B cell (primary cell): ENCODE measurements at regions not wholly inside any gene's neighbourhood (a gene's known extent, or its start where the extent isn't known, plus 50 kb on each side); places are given as distances from the start of the nearest gene placed in this dataset.

ENCODE experiments used
- ATAC-seq: fragments of 200-7000 bp; cut with Tn5 transposase; one replicate; pipeline ENCODE4 v1.10.0; 2021; ENCODE audit warnings: low read depth, mild to moderate bottlenecking, moderate number of reproducible peaks, moderate library complexity
- CTCF ChIA-PET: fragments of 350-600 bp; sonication (Branson Sonifier 250); formaldehyde crosslinking; loops from one replicate; lab custom pipeline; 2021; ENCODE audit warnings: antibody characterized with exemption, inconsistent platforms; lab: Charles Lee
- POLR2A ChIA-PET: fragments of 350-600 bp; sonication (Branson Sonifier 250); formaldehyde crosslinking; loops from one replicate; lab custom pipeline; 2021; ENCODE audit warnings: antibody characterized with exemption; lab: Charles Lee
- DNase-seq: peaks from one replicate; pipeline ENCODE4 v3.0.0; 2013
- H2AFZ ChIP-seq: 2 replicates; pipeline ENCODE4 v1.6.1; 2012; ENCODE audit warnings: mild to moderate bottlenecking, low read depth, low read length; ENCODE audit not compliant: insufficient read depth, poor library complexity, severe bottlenecking
- H3K27ac ChIP-seq, 2 donors: 1 replicate in 1 of 2; 2 replicates in 1 of 2; pipeline ENCODE4 v1.5.1; 2012 to 2013; ENCODE audit warnings: low read length in 2 of 2, mild to moderate bottlenecking in 2 of 2, moderate library complexity in 1 of 2
- H3K27me3 ChIP-seq, 4 experiments: fragments of 200-600 bp in 1 of 4; sonication (generic) in 1 of 4; replicated peaks in 1 of 4; 1 replicate in 2 of 4; 2 replicates in 2 of 4; pipeline versions ENCODE4 v1.6.1 to v1.7.0; 2013 to 2016; ENCODE audit warnings: low read length in 3 of 4, mild to moderate bottlenecking in 2 of 4, mixed read lengths in 1 of 4, moderate library complexity in 1 of 4; ENCODE audit not compliant: insufficient read depth in 4 of 4, control insufficient read depth in 3 of 4; ENCODE audit errors: control extremely low read depth in 1 of 4
- H3K36me3 ChIP-seq, 2 experiments: replicated peaks in 1 of 2; 1 replicate in 1 of 2; 2 replicates in 1 of 2; pipeline versions ENCODE4 v1.6.1 to v1.7.1; 2013; ENCODE audit warnings: low read length in 1 of 2; ENCODE audit not compliant: insufficient read depth in 2 of 2, control insufficient read depth in 1 of 2; ENCODE audit errors: control extremely low read depth in 1 of 2, extremely low read depth in 1 of 2
- H3K4me1 ChIP-seq, 2 donors: fragments of 200-600 bp in 1 of 2; sonication (generic) in 1 of 2; 1 replicate in 1 of 2; 2 replicates in 1 of 2; pipeline versions ENCODE4 v1.5.1 to v1.6.1; 2013 to 2017; ENCODE audit warnings: low read length in 2 of 2; ENCODE audit not compliant: control insufficient read depth in 2 of 2, insufficient read depth in 2 of 2
- H3K4me2 ChIP-seq: replicated peaks from 2 replicates; pipeline ENCODE3; 2012; ENCODE audit warnings: mild to moderate bottlenecking, low read depth, low read length; ENCODE audit not compliant: poor library complexity, severe bottlenecking
- H3K4me3 ChIP-seq, 5 experiments: fragments of 200-600 bp in 1 of 5; sonication (generic) in 1 of 5; 1 replicate in 3 of 5; 2 replicates in 2 of 5; pipeline versions ENCODE4 v1.5.1 to v1.7.0; 2011 to 2016; ENCODE audit warnings: low read length in 4 of 5, mild to moderate bottlenecking in 4 of 5, low read depth in 2 of 5, control low read depth in 1 of 5, moderate library complexity in 1 of 5; ENCODE audit not compliant: insufficient read depth in 1 of 5; ENCODE audit errors: control extremely low read depth in 1 of 5, extremely low read depth in 1 of 5
- H3K79me2 ChIP-seq: fragments of 200-600 bp; sonication (generic); one replicate; pipeline ENCODE4 v1.6.0; 2016; ENCODE audit warnings: low read length; ENCODE audit not compliant: control insufficient read depth, insufficient read depth
- H3K9ac ChIP-seq: fragments of 200-600 bp; sonication (generic); 2 replicates; pipeline ENCODE4 v1.6.1; 2017; ENCODE audit warnings: mild to moderate bottlenecking, low read length, moderate library complexity
- H3K9me3 ChIP-seq, 3 donors: one replicate each; pipeline versions ENCODE4 v1.6.1 to v1.7.1; 2013; ENCODE audit warnings: low read length in 2 of 3; ENCODE audit not compliant: control insufficient read depth in 2 of 3, insufficient read depth in 1 of 3; ENCODE audit errors: control extremely low read depth in 1 of 3
- H4K20me1 ChIP-seq: 2 replicates; pipeline ENCODE4 v1.6.0; 2012; ENCODE audit warnings: mild to moderate bottlenecking, low read length; ENCODE audit not compliant: insufficient read depth, control insufficient read depth, poor library complexity, severe bottlenecking
- H3K27ac Mint-ChIP-seq: one replicate; pipeline ENCODE4 v1.8.0; 2021; ENCODE audit warnings: mixed read lengths
- H3K27me3 Mint-ChIP-seq: one replicate; pipeline ENCODE4 v1.8.0; 2021; ENCODE audit warnings: mixed read lengths
- H3K4me1 Mint-ChIP-seq: one replicate; pipeline ENCODE4 v1.8.0; 2021; ENCODE audit warnings: mixed read lengths
- H3K4me3 Mint-ChIP-seq: one replicate; pipeline ENCODE4 v1.8.0; 2021; ENCODE audit warnings: mixed read lengths
- H3K9me3 Mint-ChIP-seq: one replicate; pipeline ENCODE4 v1.8.0; 2022; ENCODE audit warnings: mixed read lengths; ENCODE audit not compliant: insufficient read depth
- EZH2 ChIP-seq: IDR thresholded peaks from 2 replicates; pipeline ENCODE4 v1.6.1; 2012; ENCODE audit warnings: borderline replicate concordance, low read depth, mild to moderate bottlenecking, moderate library complexity, low read length; ENCODE audit not compliant: insufficient read depth, poor library complexity, severe bottlenecking
- WGBS: methylation state at CpG from one replicate; pipeline ENCODE4 v1.1.5; 2013; ENCODE audit warnings: missing lambda C conversion rate; ENCODE audit not compliant: insufficient coverage; 5-methylcytosine and 5-hydroxymethylcytosine counted together
- intact Hi-C: fragments of 100-400 bp; cut with micrococcal nuclease; formaldehyde crosslinking; loops from one replicate; pipeline ENCODE4 v1.10.0; 2022
- TF ChIP-seq, protein P1 (sequence below): fragments of 200-600 bp; IDR thresholded peaks from one replicate; pipeline ENCODE4 v1.8.0; 2022; ENCODE audit warnings: antibody characterized with exemption, mild to moderate bottlenecking

DNA sequence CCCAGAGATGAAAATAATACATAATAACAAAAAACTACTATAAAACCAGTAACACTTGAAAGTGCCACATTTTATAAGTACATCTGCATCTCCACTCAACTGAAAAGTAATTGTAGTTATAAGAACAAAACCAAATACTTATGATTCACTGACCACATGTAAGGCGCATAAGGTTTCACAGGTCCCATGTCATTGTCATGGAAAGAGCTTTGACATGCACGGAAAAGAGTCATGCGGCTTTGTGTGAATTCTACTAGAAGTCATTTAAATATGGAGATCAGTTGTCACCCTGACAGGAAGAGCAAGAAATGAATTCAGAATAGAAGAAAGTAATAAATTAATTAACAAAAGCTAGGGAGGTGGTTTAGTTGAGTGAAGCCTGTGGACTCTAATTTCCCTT, 459.1 kb downstream of the CDH2 start:
- no peak for ATAC-seq
- Histone ChIP-seq H3K9ac (no peak overlapping the region), H3K27ac (no peak overlapping the region), H3K79me2 (no peaks in the 10 kb centered on the region), H3K27me3 (no peaks in the 10 kb centered on the region), H2AFZ (no peak overlapping the region), H3K4me1 (no peaks in the 10 kb centered on the region), H3K4me2 (no peak overlapping the region), H4K20me1 (no peaks in the 10 kb centered on the region), H3K36me3 (no peaks in the 10 kb centered on the region), H3K9me3 (peaks cover 0 to 3% (median 1%) of the 10 kb centered on the region in 3 donors), H3K4me3 (no peak overlapping the region)
- ChIA-PET POLR2A (no interaction called here), CTCF (no interaction called here)
- Mint-ChIP-seq H3K4me1 (no peaks in the 10 kb centered on the region), H3K27me3 (no peaks in the 10 kb centered on the region), H3K27ac (no peak overlapping the region), H3K4me3 (no peak overlapping the region), H3K9me3 (no peaks in the 10 kb centered on the region)
- no CpG with 5 or more reads among the region's 3 CpGs for WGBS
- DNase-seq, result no peak
- intact Hi-C loops, result no loop called here
- TF ChIP-seq, protein P1, sequence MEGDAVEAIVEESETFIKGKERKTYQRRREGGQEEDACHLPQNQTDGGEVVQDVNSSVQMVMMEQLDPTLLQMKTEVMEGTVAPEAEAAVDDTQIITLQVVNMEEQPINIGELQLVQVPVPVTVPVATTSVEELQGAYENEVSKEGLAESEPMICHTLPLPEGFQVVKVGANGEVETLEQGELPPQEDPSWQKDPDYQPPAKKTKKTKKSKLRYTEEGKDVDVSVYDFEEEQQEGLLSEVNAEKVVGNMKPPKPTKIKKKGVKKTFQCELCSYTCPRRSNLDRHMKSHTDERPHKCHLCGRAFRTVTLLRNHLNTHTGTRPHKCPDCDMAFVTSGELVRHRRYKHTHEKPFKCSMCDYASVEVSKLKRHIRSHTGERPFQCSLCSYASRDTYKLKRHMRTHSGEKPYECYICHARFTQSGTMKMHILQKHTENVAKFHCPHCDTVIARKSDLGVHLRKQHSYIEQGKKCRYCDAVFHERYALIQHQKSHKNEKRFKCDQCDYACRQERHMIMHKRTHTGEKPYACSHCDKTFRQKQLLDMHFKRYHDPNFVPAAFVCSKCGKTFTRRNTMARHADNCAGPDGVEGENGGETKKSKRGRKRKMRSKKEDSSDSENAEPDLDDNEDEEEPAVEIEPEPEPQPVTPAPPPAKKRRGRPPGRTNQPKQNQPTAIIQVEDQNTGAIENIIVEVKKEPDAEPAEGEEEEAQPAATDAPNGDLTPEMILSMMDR, result no peak
- no peak for TF ChIP-seq EZH2

DNA sequence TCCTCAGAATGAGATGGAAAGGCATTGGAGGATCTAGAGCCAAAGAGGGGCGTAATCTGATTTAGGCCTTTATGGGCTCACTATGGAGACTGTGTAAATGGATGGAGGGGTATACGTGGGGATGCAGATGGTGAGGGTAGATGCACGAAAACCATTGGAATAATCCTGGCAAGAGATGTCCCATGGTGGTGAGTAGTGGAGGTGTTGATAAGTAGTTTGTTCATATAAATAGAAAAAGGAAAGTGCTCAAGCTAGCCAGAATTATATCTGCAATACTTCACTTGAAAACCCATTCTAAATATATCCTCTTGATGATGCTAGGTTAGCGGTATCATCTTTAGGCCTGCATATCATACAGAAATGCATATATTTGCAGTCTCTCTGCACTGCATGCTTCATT, 459.7 kb downstream of the CDH2 start:
- H3K4me1 ChIP-seq, result no peaks in the 10 kb centered on the region
- H3K9ac ChIP-seq, result no peak overlapping the region
- DNase-seq, result no peak
- no peak overlapping the region for H2AFZ ChIP-seq
- no peak for ATAC-seq
- POLR2A ChIA-PET, result no interaction called here
- H3K27me3 ChIP-seq, result no peaks in the 10 kb centered on the region
- Mint-ChIP-seq H3K27ac (no peak overlapping the region), H3K4me3 (no peak overlapping the region), H3K4me1 (no peaks in the 10 kb centered on the region), H3K9me3 (no peaks in the 10 kb centered on the region), H3K27me3 (no peaks in the 10 kb centered on the region)
- no peaks in the 10 kb centered on the region for H4K20me1 ChIP-seq
- H3K4me2 ChIP-seq, result no peak overlapping the region
- H3K27ac ChIP-seq, result no peak overlapping the region
- no peaks in the 10 kb centered on the region for H3K79me2 ChIP-seq
- no peak overlapping the region for H3K4me3 ChIP-seq
- peaks cover 0 to 3% (median 1%) of the 10 kb centered on the region in 3 donors for H3K9me3 ChIP-seq
- CTCF ChIA-PET, result no interaction called here
- TF ChIP-seq, protein P1, result no peak
- no peak for TF ChIP-seq EZH2
- WGBS, result 93% methylated on average over 2 of the region's 4 CpGs
- intact Hi-C loops, result no loop called here
- no peaks in the 10 kb centered on the region for H3K36me3 ChIP-seq
